Stimulated activated CD4-positive, alpha-beta T cell treated with anti-CD3 and anti-CD28 coated beads, Interleukin-12 subunit alpha, Interleukin-12 subunit beta, amount 100 ng/mL, for 4 hours (primary cell): ENCODE measurements at regions not wholly inside any gene's neighbourhood (a gene's known extent, or its start where the extent isn't known, plus 50 kb on each side); places are given as distances from the start of the nearest gene placed in this dataset.

Experiments used
- DNase-seq: peaks from one replicate; pipeline ENCODE4 v3.0.0-alpha.2; 2020

- DNase-seq: no peak
Measured at GRCh38 chr1:61520401-61520800, 204.5 kb downstream of the TM2D1 start.

- DNase-seq: no peak
Measured at GRCh38 chr1:61519631-61520030, 205.3 kb downstream of the TM2D1 start.

DNA sequence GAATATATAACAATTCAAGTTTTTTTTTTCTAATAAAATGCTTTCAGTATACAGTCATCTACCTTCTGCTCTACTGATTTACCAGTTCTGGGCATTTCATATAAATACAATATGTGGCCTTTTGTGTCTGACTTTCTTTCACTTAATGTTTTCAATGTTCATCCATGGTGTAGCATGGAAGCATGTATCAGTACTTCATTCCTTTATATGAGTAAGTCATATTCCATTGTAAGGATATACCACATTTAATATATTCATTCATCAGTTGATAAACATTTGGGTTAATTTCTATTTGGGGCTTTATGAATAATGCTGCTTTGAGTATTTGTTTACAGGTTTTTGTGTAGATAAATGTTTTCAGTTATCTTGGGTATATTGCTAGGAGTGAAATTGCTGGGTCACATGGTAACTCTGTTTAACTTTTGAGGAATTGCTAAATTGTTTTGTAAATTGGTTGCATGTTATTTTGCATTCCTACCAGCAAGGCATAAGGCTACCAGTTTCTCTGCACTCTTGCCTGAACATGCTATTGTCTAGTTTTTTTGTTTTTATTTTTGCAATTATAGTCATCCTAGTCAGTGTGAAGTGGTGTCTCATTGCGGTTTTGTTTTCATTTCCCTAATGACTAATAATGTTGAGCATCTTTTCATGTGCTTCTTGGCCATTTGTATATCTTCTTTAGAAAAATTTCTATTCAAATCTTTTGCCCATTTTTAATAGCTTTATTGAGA, 206.1 kb downstream of the TM2D1 start:
- no peak for DNase-seq

- DNase-seq: no peak
Measured at GRCh38 chr1:61517345-61517744, 207.6 kb downstream of the TM2D1 start.

- no peak for DNase-seq
Measured at GRCh38 chr1:61515096-61515495, 209.8 kb downstream of the TM2D1 start.
